Mesothelial cell of epicardium (in vitro differentiated cells): ENCODE measurements at regions not wholly inside any gene's neighbourhood (a gene's known extent, or its start where the extent isn't known, plus 50 kb on each side); places are given as distances from the start of the nearest gene placed in this dataset.

Experiments used
- DNase-seq, 2 experiments: peaks; one replicate each; pipeline ENCODE4 v3.0.0; 2021; ENCODE audit warnings: low spot score in 2 of 2; ENCODE audit not compliant: unreplicated experiment in 2 of 2
- H3K27ac Mint-ChIP-seq: 2 replicates; pipeline ENCODE4 v1.8.0; 2021; ENCODE audit warnings: mixed read lengths
- H3K27me3 Mint-ChIP-seq: 2 replicates; pipeline ENCODE4 v1.8.0; 2021; ENCODE audit warnings: low read depth, mixed read lengths
- H3K36me3 Mint-ChIP-seq: 2 replicates; pipeline ENCODE4 v1.8.0; 2021; ENCODE audit warnings: mixed read lengths
- H3K4me1 Mint-ChIP-seq: 2 replicates; pipeline ENCODE4 v1.8.0; 2021; ENCODE audit warnings: mixed read lengths
- H3K4me3 Mint-ChIP-seq: 2 replicates; pipeline ENCODE4 v1.8.0; 2021; ENCODE audit warnings: mild to moderate bottlenecking, moderate library complexity, mixed read lengths
- H3K9me3 Mint-ChIP-seq: 2 replicates; pipeline ENCODE4 v1.8.0; 2021; ENCODE audit warnings: mixed read lengths
- TF ChIP-seq, protein P1 (sequence below): fragments of 200-600 bp; sonication (generic); IDR thresholded peaks from one replicate; pipeline ENCODE4 v1.5.0; 2021; ENCODE audit warnings: antibody characterized with exemption; ENCODE audit not compliant: unreplicated experiment

DNA sequence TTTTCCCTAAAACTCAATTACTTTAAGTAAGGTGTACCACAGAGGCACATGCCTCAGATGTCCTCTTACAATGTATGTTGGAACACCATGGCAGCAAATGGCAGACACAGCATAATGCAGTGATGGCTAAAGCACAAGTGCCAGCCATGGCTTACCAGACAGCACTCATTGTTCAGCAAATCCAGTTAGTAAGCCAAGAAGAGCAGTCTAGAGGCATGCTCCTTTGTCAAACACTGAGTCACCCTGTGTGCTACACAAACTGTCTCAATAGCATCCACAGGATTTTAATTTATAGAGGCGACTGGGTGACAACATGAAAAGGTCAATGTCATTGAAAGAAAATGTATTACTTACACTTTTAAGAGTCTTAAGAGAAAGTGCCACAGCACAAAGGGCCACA is 140.6 kb downstream of the KCNA4 start:
- no peak overlapping the region for H3K27ac Mint-ChIP-seq

DNA sequence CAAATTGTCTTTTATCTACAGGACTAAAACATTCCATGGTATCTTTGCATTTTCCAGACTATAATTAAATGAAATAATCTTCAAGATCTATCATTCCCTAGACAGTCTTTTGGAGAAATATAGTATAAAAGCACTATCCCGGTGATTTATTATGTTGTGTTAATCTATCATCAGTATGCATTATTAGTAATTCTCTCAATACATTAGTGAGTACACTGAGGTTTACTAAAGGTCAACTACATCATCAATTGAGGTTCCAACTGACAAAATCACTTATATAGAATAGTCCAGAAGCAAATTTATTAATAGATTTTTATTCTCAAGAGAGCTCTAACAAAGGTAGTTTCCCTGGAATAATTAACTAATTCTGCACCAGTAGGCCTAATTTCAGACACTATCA is 169.6 kb downstream of the KCNA4 start:
- Mint-ChIP-seq H3K4me1 (peaks cover 11% of the 10 kb centered on the region), H3K27ac (no peak overlapping the region), H3K4me3 (no peak overlapping the region), H3K36me3 (no peaks in the 10 kb centered on the region), H3K9me3 (peaks cover 7% of the 10 kb centered on the region), H3K27me3 (no peaks in the 10 kb centered on the region)
- TF ChIP-seq, protein P1, sequence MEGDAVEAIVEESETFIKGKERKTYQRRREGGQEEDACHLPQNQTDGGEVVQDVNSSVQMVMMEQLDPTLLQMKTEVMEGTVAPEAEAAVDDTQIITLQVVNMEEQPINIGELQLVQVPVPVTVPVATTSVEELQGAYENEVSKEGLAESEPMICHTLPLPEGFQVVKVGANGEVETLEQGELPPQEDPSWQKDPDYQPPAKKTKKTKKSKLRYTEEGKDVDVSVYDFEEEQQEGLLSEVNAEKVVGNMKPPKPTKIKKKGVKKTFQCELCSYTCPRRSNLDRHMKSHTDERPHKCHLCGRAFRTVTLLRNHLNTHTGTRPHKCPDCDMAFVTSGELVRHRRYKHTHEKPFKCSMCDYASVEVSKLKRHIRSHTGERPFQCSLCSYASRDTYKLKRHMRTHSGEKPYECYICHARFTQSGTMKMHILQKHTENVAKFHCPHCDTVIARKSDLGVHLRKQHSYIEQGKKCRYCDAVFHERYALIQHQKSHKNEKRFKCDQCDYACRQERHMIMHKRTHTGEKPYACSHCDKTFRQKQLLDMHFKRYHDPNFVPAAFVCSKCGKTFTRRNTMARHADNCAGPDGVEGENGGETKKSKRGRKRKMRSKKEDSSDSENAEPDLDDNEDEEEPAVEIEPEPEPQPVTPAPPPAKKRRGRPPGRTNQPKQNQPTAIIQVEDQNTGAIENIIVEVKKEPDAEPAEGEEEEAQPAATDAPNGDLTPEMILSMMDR, result no peak
- DNase-seq, result no peak

More for the DNA sequence above, 140.6 kb downstream of the KCNA4 start:
- Mint-ChIP-seq H3K4me3 (no peak overlapping the region), H3K9me3 (peaks cover 31% of the 10 kb centered on the region), H3K36me3 (no peaks in the 10 kb centered on the region), H3K27me3 (peaks cover 3% of the 10 kb centered on the region), H3K4me1 (no peaks in the 10 kb centered on the region)
- TF ChIP-seq, protein P1, result no peak
- no peak for DNase-seq

DNA sequence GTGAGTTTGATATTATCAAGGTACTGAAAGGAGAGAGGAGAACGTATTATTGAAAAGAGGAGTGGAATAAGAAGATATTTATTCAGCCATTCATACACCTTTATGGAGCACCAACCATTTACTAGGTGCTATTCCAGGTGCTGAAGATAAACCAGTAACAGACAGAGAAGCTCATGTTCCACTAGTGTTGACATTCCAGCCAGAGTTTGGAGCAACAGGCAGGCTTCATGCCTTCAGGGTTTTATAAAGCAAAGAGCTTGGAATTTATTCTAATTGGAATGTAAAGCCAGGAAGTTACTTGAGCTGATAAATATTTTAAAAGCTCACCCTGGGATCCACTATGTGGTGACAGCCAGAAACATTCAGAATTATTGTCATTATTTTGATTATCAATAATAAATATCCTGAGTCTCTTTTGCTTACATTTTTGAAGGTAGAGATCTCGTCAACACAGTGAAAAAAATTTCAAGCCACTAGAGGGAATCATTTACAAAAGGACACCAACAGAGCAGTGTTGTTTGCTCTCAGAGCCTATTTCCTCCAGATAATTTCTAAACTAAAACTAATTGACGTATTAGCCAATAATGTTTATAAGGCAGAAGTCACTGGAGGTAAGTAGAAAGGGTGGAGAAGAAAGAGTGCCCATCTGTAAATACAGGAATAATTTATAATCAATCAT is 172.0 kb downstream of the KCNA4 start:
- Mint-ChIP-seq H3K4me3 (no peak overlapping the region), H3K9me3 (peaks cover 13% of the 10 kb centered on the region), H3K36me3 (no peaks in the 10 kb centered on the region), H3K27me3 (no peaks in the 10 kb centered on the region), H3K4me1 (peaks cover 11% of the 10 kb centered on the region), H3K27ac (peak overlapping the region; percentile 12)
- no peak for DNase-seq
- TF ChIP-seq, protein P1, result no peak

DNA sequence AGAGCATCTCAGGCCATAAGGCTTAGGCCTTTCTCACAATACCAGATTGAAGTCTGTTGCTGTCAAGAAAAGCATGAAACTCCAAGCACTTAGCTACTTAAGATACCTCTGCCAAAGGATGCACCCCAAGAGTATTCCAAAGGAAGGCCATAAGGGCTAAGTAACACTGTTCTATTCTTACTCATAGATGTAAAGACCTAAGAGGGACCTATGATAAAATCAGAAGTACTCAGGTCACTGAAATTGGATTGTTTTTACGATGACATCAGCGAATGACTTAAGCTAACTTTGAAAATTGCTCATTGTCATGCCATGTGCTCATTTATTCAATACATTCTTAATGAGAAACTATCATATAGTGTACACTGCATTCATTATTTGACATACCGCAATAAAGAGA is 172.8 kb downstream of the KCNA4 start:
- H3K4me3 Mint-ChIP-seq, result no peak overlapping the region
- H3K27ac Mint-ChIP-seq, result no peak overlapping the region
- TF ChIP-seq, protein P1, result no peak
- peaks cover 13% of the 10 kb centered on the region for H3K9me3 Mint-ChIP-seq
- no peaks in the 10 kb centered on the region for H3K36me3 Mint-ChIP-seq
- no peaks in the 10 kb centered on the region for H3K27me3 Mint-ChIP-seq
- no peak for DNase-seq
- H3K4me1 Mint-ChIP-seq, result peaks cover 11% of the 10 kb centered on the region

DNA sequence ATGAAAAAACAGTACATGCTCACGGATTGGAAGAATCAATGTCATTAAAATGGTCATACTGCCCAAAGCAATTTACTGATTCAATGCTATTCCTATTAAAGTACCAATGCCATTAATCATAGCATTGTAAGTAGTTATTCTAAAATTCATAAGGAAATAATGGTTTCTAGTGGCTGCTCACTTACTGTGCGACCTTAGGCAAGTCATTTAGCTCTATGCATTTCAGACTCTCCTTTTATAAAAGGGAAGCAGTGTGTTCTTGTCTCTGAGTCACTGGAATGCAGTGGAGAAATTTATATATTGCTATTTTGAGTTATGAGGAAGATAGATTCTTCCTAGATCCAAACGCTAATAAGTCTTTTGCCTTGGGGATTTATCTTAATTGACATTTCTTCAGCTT is 174.8 kb downstream of the KCNA4 start:
- Mint-ChIP-seq H3K36me3 (no peaks in the 10 kb centered on the region), H3K27me3 (no peaks in the 10 kb centered on the region), H3K9me3 (peaks cover 5% of the 10 kb centered on the region), H3K4me3 (no peak overlapping the region), H3K27ac (no peak overlapping the region), H3K4me1 (peaks cover 10% of the 10 kb centered on the region)
- DNase-seq, result no peak
- TF ChIP-seq, protein P1, result no peak

DNA sequence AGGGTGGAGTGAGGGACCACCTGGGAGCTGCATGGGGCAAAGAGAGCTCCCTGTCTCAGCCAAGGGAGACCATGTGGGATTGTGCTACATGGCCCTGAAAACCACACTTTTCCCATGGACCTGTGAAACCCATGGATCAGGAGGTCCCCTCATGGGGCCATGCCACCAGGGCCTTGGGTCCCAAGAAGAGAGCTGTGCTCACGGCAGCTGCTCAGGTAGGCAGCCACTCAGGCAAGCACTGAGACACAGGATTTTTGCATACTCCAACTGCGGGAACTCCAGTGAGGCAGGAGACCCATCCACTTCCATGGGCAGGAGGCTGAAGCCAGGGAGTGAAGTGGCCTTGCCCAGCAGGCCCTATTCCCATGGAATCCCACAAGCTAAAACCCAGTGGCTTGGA is 190.0 kb downstream of the KCNA4 start:
- Mint-ChIP-seq H3K27me3 (no peaks in the 10 kb centered on the region), H3K9me3 (peaks cover 22% of the 10 kb centered on the region), H3K4me3 (no peak overlapping the region), H3K27ac (no peak overlapping the region), H3K36me3 (no peaks in the 10 kb centered on the region), H3K4me1 (no peaks in the 10 kb centered on the region)
- DNase-seq, result no peak
- TF ChIP-seq, protein P1, result no peak
